ENCODE measurements at regions not wholly inside any gene's neighbourhood (a gene's known extent, or its start where the extent isn't known, plus 50 kb on each side); places are given as distances from the start of the nearest gene placed in this dataset.

- no peaks in the 10 kb centered on the region for H3K36me3 ChIP-seq (ENCODE audit: control insufficient read depth in 4 of 4, insufficient read depth in 4 of 4, low read length in 4 of 4)
- no peak overlapping the region for H3K9ac ChIP-seq (ENCODE audit: insufficient read depth in 1 of 2, low read length in 2 of 2)
- no peak for DNase-seq
- no peaks in the 10 kb centered on the region for H3K27me3 ChIP-seq (ENCODE audit: control insufficient read depth in 3 of 3, insufficient read depth in 3 of 3, low read length in 2 of 3)
- no peak overlapping the region for H3K27ac ChIP-seq (ENCODE audit: low read depth in 1 of 2, low read length in 1 of 2)
- no peaks in the 10 kb centered on the region for H3K4me1 ChIP-seq (ENCODE audit: control insufficient read depth in 5 of 5, insufficient read depth in 5 of 5, low read length in 5 of 5)
- H3K4me3 ChIP-seq, result no peak overlapping the region
- no peak for ATAC-seq (ENCODE audit: insufficient read depth, low FRiP score)
- TF ChIP-seq CTCF (IDR thresholded peaks at IDR 0.05; ENCODE audit: control extremely low read depth, extremely low read depth), result no peak
- no peaks in the 10 kb centered on the region for H3K9me3 ChIP-seq (ENCODE audit: control insufficient read depth in 4 of 4, insufficient read depth in 3 of 4, low read length in 3 of 4)
- WGBS, 2 donors, result 52 to 95% methylated on average over 2 of the region's 2 CpGs
Observed at GRCh38 chr14:62015945-62016344, 253.7 kb downstream of the SNAPC1 start.

- WGBS, 2 donors, result 79 to 81% methylated on average over 7 of the region's 7 CpGs
Observed at GRCh38 chr14:62017651-62018230, 255.5 kb downstream of the SNAPC1 start.

GRCh38 chr14:62018606-62019005 is 256.4 kb downstream of the SNAPC1 start:
- no peak for TF ChIP-seq CTCF (IDR thresholded peaks at IDR 0.05; ENCODE audit: control extremely low read depth, extremely low read depth)
- Histone ChIP-seq H3K9me3 (ENCODE audit: control insufficient read depth in 4 of 4, insufficient read depth in 3 of 4, low read length in 3 of 4) (no peaks in the 10 kb centered on the region), H3K27ac (ENCODE audit: low read depth in 1 of 2, low read length in 1 of 2) (no peak overlapping the region), H3K27me3 (ENCODE audit: control insufficient read depth in 3 of 3, insufficient read depth in 3 of 3, low read length in 2 of 3) (no peaks in the 10 kb centered on the region), H3K4me3 (no peak overlapping the region), H3K36me3 (ENCODE audit: control insufficient read depth in 4 of 4, insufficient read depth in 4 of 4, low read length in 4 of 4) (no peaks in the 10 kb centered on the region), H3K4me1 (ENCODE audit: control insufficient read depth in 5 of 5, insufficient read depth in 5 of 5, low read length in 5 of 5) (no peaks in the 10 kb centered on the region), H3K9ac (ENCODE audit: insufficient read depth in 1 of 2, low read length in 2 of 2) (no peak overlapping the region)
- WGBS, 2 donors, result 89 to 94% methylated on average over 5 of the region's 5 CpGs
- ATAC-seq (ENCODE audit: insufficient read depth, low FRiP score) (no peak), DNase-seq (no peak)

More at GRCh38 chr14:62017651-62018230, 255.5 kb downstream of the SNAPC1 start:
- no peaks in the 10 kb centered on the region for H3K36me3 ChIP-seq (ENCODE audit: control insufficient read depth in 4 of 4, insufficient read depth in 4 of 4, low read length in 4 of 4)
- no peak overlapping the region for H3K9ac ChIP-seq (ENCODE audit: insufficient read depth in 1 of 2, low read length in 2 of 2)
- no peak for ATAC-seq (ENCODE audit: insufficient read depth, low FRiP score)
- H3K9me3 ChIP-seq (ENCODE audit: control insufficient read depth in 4 of 4, insufficient read depth in 3 of 4, low read length in 3 of 4), result no peaks in the 10 kb centered on the region
- H3K27me3 ChIP-seq (ENCODE audit: control insufficient read depth in 3 of 3, insufficient read depth in 3 of 3, low read length in 2 of 3), result no peaks in the 10 kb centered on the region
- no peak overlapping the region for H3K27ac ChIP-seq (ENCODE audit: low read depth in 1 of 2, low read length in 1 of 2)
- no peaks in the 10 kb centered on the region for H3K4me1 ChIP-seq (ENCODE audit: control insufficient read depth in 5 of 5, insufficient read depth in 5 of 5, low read length in 5 of 5)
- no peak overlapping the region for H3K4me3 ChIP-seq
- DNase-seq, result no peak
- no peak for TF ChIP-seq CTCF (IDR thresholded peaks at IDR 0.05; ENCODE audit: control extremely low read depth, extremely low read depth)

GRCh38 chr14:62027958-62028357 is 265.7 kb downstream of the SNAPC1 start:
- H3K27ac ChIP-seq (ENCODE audit: low read depth in 1 of 2, low read length in 1 of 2), result no peak overlapping the region
- H3K9ac ChIP-seq (ENCODE audit: insufficient read depth in 1 of 2, low read length in 2 of 2), result no peak overlapping the region
- H3K4me1 ChIP-seq (ENCODE audit: control insufficient read depth in 5 of 5, insufficient read depth in 5 of 5, low read length in 5 of 5), result no peaks in the 10 kb centered on the region
- ATAC-seq (ENCODE audit: insufficient read depth, low FRiP score) (no peak), DNase-seq (no peak)
- no peak for TF ChIP-seq CTCF (IDR thresholded peaks at IDR 0.05; ENCODE audit: control extremely low read depth, extremely low read depth)
- no peaks in the 10 kb centered on the region for H3K27me3 ChIP-seq (ENCODE audit: control insufficient read depth in 3 of 3, insufficient read depth in 3 of 3, low read length in 2 of 3)
- H3K9me3 ChIP-seq (ENCODE audit: control insufficient read depth in 4 of 4, insufficient read depth in 3 of 4, low read length in 3 of 4), result no peaks in the 10 kb centered on the region
- no peaks in the 10 kb centered on the region for H3K36me3 ChIP-seq (ENCODE audit: control insufficient read depth in 4 of 4, insufficient read depth in 4 of 4, low read length in 4 of 4)
- 48 to 60% methylated on average over 2 of the region's 2 CpGs for WGBS, 2 donors
- no peak overlapping the region for H3K4me3 ChIP-seq
